Thyroid gland (tissue), 4 donors: ENCODE measurements at regions not wholly inside any gene's neighbourhood (a gene's known extent, or its start where the extent isn't known, plus 50 kb on each side); places are given as distances from the start of the nearest gene placed in this dataset.

Experiments used
- DNase-seq, 2 donors: peaks; one replicate each; pipeline ENCODE4 v3.0.0-alpha.2; 2019
- H3K27ac ChIP-seq, 3 donors: fragments of 200-600 bp; sonication (generic); 1 replicate in 2 of 3; 2 replicates in 1 of 3; pipeline ENCODE4 v1.5.1; 2016 to 2019; ENCODE audit warnings: mild to moderate bottlenecking in 1 of 3, moderate library complexity in 1 of 3
- H3K27me3 ChIP-seq: fragments of 200-600 bp; sonication (generic); one replicate; pipeline ENCODE4 v1.5.1; 2019
- H3K36me3 ChIP-seq, 2 donors: fragments of 200-600 bp; sonication (generic); one replicate each; pipeline ENCODE4 v1.5.1; 2016 to 2019
- H3K4me1 ChIP-seq, 2 donors: fragments of 200-600 bp; sonication (generic); one replicate each; pipeline ENCODE4 v1.5.1; 2017 to 2019
- H3K4me3 ChIP-seq, 3 donors: fragments of 200-600 bp; sonication (generic); replicated peaks in 1 of 3; 1 replicate in 2 of 3; 2 replicates in 1 of 3; pipeline ENCODE4 v1.5.1; 2016; ENCODE audit warnings: mild to moderate bottlenecking in 1 of 3
- H3K9me3 ChIP-seq: fragments of 200-600 bp; sonication (generic); one replicate; pipeline ENCODE4 v1.5.1; 2017
- CTCF ChIP-seq, 6 experiments: fragments of 200-600 bp in 3 of 6; fragments of 450-650 bp in 3 of 6; sonication (generic) in 3 of 6; IDR thresholded peaks; one replicate each; pipeline ENCODE4 v1.5.1; 2016 to 2019; ENCODE audit warnings: antibody characterized with exemption in 6 of 6, mild to moderate bottlenecking in 2 of 6, inconsistent platforms in 1 of 6, moderate library complexity in 1 of 6
- POLR2A ChIP-seq, 2 donors: fragments of 450-650 bp; IDR thresholded peaks; one replicate each; pipeline ENCODE4 v1.6.1; 2017; ENCODE audit warnings: antibody characterized with exemption in 2 of 2, mild to moderate bottlenecking in 2 of 2, moderate library complexity in 1 of 2
- WGBS, 2 donors: methylation state at CpG; one replicate each; pipeline ENCODE4 v1.1.5; 2017; 5-methylcytosine and 5-hydroxymethylcytosine counted together
- intact Hi-C: fragments of 100-400 bp; cut with DNase I; formaldehyde crosslinking; loops from one replicate; pipeline ENCODE4 v1.15.1; 2023

DNA sequence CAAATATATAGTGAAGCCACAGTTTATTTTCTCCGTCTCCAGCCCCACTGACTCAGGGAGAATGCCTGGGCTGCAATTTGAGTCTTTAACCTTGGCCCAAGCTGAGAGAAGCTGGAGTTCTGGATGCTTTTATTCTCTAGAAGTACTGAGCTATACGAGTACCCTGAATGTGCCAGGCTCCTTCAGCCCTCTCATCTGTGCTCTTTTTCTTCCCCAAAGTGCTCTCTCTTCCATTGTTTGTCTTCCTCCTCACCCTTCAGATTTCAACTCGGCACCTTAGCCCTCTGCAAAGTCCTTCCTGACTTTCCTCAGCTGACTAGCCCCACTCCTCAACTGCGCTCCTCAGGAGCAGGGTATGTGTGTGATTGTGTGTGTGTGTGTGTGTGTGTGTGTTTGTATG, 75.6 kb upstream of the AGBL1 start:
- Histone ChIP-seq H3K4me3 (no peak overlapping the region), H3K27ac (no peak overlapping the region), H3K4me1 (no peaks in the 10 kb centered on the region), H3K9me3 (no peaks in the 10 kb centered on the region), H3K27me3 (no peaks in the 10 kb centered on the region), H3K36me3 (no peaks in the 10 kb centered on the region)
- no peak for DNase-seq
- 37 to 52% methylated on average over 4 of the region's 4 CpGs for WGBS, 2 donors
- intact Hi-C loops = no loop called here
- no peak for TF ChIP-seq CTCF (IDR thresholded peaks at IDR 0.05)

DNA sequence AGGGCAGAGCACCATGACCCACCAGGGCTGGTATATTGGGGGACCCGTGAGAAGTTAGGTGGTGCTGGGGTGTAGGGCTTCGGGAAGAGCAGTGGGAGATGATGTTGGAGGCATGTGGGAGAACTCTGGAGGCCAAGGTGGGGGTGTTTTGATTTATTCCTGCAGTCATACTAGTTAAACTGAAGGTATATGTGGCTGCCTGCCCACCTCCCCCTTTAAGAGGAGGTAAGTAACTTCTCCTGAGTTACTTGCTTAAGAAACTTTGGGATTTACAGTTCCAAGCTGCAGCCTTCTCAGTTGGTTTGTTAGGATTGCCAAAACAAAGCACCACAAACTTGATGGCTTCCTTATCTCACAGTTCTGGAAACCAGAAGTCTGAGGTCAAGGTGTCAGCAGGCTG, 73.1 kb upstream of the AGBL1 start:
- TF ChIP-seq POLR2A (IDR thresholded peaks at IDR 0.05) = no peak
- no peak for TF ChIP-seq CTCF (IDR thresholded peaks at IDR 0.05)
- intact Hi-C loops = no loop called here
- no peak overlapping the region for H3K27ac ChIP-seq

GRCh38 chr15:86009727-86010126, 69.9 kb upstream of the AGBL1 start:
- H3K9me3 ChIP-seq = no peaks in the 10 kb centered on the region
- intact Hi-C loops = no loop called here
- no peak for DNase-seq
- H3K27me3 ChIP-seq = no peaks in the 10 kb centered on the region
- H3K36me3 ChIP-seq = no peaks in the 10 kb centered on the region
- H3K27ac ChIP-seq = no peak overlapping the region
- H3K4me1 ChIP-seq = no peaks in the 10 kb centered on the region
- WGBS, 2 donors = 65 to 82% methylated on average over 4 of the region's 4 CpGs
- TF ChIP-seq POLR2A (IDR thresholded peaks at IDR 0.05) = no peak
- no peak for TF ChIP-seq CTCF (IDR thresholded peaks at IDR 0.05)
- H3K4me3 ChIP-seq = no peak overlapping the region

More for the DNA sequence above, 73.1 kb upstream of the AGBL1 start:
- Histone ChIP-seq H3K9me3 (no peaks in the 10 kb centered on the region), H3K27me3 (no peaks in the 10 kb centered on the region), H3K36me3 (no peaks in the 10 kb centered on the region), H3K4me1 (no peaks in the 10 kb centered on the region), H3K4me3 (no peak overlapping the region)
- 91 to 94% methylated on average over 2 of the region's 2 CpGs for WGBS, 2 donors
- DNase-seq = no peak

- WGBS, 2 donors = 80 to 82% methylated on average over 4 to 7 of the region's 9 CpGs
- no peak for TF ChIP-seq POLR2A (IDR thresholded peaks at IDR 0.05)
- no peak for TF ChIP-seq CTCF (IDR thresholded peaks at IDR 0.05)
- DNase-seq = no peak
- Histone ChIP-seq H3K9me3 (no peaks in the 10 kb centered on the region), H3K27me3 (no peaks in the 10 kb centered on the region), H3K4me1 (no peaks in the 10 kb centered on the region), H3K27ac (no peak overlapping the region), H3K4me3 (no peak overlapping the region), H3K36me3 (no peaks in the 10 kb centered on the region)
- intact Hi-C loops = no loop called here
Measured at GRCh38 chr15:86010398-86010797, 69.3 kb upstream of the AGBL1 start.

DNA sequence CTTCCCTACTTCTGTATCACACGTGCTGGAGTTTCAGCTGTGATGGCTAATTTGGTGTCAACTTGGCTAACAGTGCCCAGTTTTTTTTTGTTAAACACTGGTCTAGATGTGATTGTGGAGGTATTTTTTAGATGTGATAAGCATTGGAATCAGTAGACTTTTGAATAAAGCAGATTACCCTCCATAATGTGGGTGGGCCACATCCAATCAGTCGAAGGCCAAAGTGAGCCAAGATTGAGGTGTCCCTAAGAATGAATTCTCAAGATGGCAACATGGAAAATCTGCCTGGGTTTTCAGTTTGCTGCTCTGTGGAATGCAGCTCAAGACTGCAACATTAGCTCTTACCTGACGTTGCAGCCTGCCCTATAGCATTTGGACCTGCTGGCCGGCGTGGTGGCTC, 68.8 kb upstream of the AGBL1 start:
- no peak overlapping the region for H3K27ac ChIP-seq
- H3K27me3 ChIP-seq = no peaks in the 10 kb centered on the region
- 80 to 87% methylated on average over 5 of the region's 5 CpGs for WGBS, 2 donors
- H3K9me3 ChIP-seq = no peaks in the 10 kb centered on the region
- no peaks in the 10 kb centered on the region for H3K36me3 ChIP-seq
- H3K4me1 ChIP-seq = no peaks in the 10 kb centered on the region
- TF ChIP-seq CTCF (IDR thresholded peaks at IDR 0.05) (no peak), POLR2A (IDR thresholded peaks at IDR 0.05) (no peak)
- intact Hi-C loops = no loop called here
- DNase-seq = no peak
- no peak overlapping the region for H3K4me3 ChIP-seq
